IPS DF 6.9 (cell line): ENCODE measurements at regions not wholly inside any gene's neighbourhood (a gene's known extent, or its start where the extent isn't known, plus 50 kb on each side); places are given as distances from the start of the nearest gene placed in this dataset.

ENCODE experiments used
- DNase-seq: peaks from one replicate; pipeline ENCODE4 v3.0.0-alpha.2; 2013; ENCODE audit warnings: low read depth, low spot score
- H3K27ac ChIP-seq: one replicate; pipeline ENCODE4 v1.5.1; 2013; ENCODE audit warnings: low read length, control low read depth
- H3K27me3 ChIP-seq: 2 replicates; pipeline ENCODE4 v1.6.1; 2013; ENCODE audit warnings: mild to moderate bottlenecking, low read length; ENCODE audit not compliant: control insufficient read depth, insufficient read depth
- H3K36me3 ChIP-seq: 2 replicates; pipeline ENCODE4 v1.6.1; 2013; ENCODE audit warnings: low read length; ENCODE audit not compliant: control insufficient read depth, insufficient read depth
- H3K4me1 ChIP-seq: 2 replicates; pipeline ENCODE4 v1.6.1; 2013; ENCODE audit warnings: low read length; ENCODE audit not compliant: control insufficient read depth, insufficient read depth
- H3K4me3 ChIP-seq: 2 replicates; pipeline ENCODE4 v1.5.1; 2013; ENCODE audit warnings: mild to moderate bottlenecking, low read length
- H3K9me3 ChIP-seq: 2 replicates; pipeline ENCODE4 v1.6.1; 2013; ENCODE audit warnings: low read length, inconsistent platforms; ENCODE audit not compliant: control insufficient read depth, insufficient read depth
- WGBS: extraction: QIAGEN DNeasy Blood & Tissue Kit; methylation state at CpG from one replicate; pipeline ENCODE4 v1.1.7; 2013; ENCODE audit warnings: mixed read lengths, missing lambda C conversion rate; ENCODE audit not compliant: insufficient read length, insufficient coverage; 5-methylcytosine and 5-hydroxymethylcytosine counted together

GRCh38 chr4:107117726-107118125 lies 81.6 kb upstream of the DKK2 start:
- WGBS = no CpG with 5 or more reads among the region's 1 CpG
- no peaks in the 10 kb centered on the region for H3K36me3 ChIP-seq
- no peaks in the 10 kb centered on the region for H3K4me1 ChIP-seq

GRCh38 chr4:107115185-107115847 lies 79.2 kb upstream of the DKK2 start:
- H3K27ac ChIP-seq = no peak overlapping the region
- H3K36me3 ChIP-seq = no peaks in the 10 kb centered on the region
- H3K4me1 ChIP-seq = no peaks in the 10 kb centered on the region
- H3K4me3 ChIP-seq = no peak overlapping the region
- no CpG with 5 or more reads among the region's 5 CpGs for WGBS
- no peak for DNase-seq
- no peaks in the 10 kb centered on the region for H3K27me3 ChIP-seq
- H3K9me3 ChIP-seq = no peaks in the 10 kb centered on the region

More at GRCh38 chr4:107117726-107118125, 81.6 kb upstream of the DKK2 start:
- no peak overlapping the region for H3K4me3 ChIP-seq
- H3K27ac ChIP-seq = no peak overlapping the region
- H3K9me3 ChIP-seq = no peaks in the 10 kb centered on the region
- no peaks in the 10 kb centered on the region for H3K27me3 ChIP-seq
- DNase-seq = no peak

- no peak for DNase-seq
- H3K27ac ChIP-seq = no peak overlapping the region
- H3K27me3 ChIP-seq = no peaks in the 10 kb centered on the region
- no peaks in the 10 kb centered on the region for H3K4me1 ChIP-seq
- no peaks in the 10 kb centered on the region for H3K36me3 ChIP-seq
- no peak overlapping the region for H3K4me3 ChIP-seq
- whole genome bisulfite sequencing = no CpG with 5 or more reads among the region's 2 CpGs
- no peaks in the 10 kb centered on the region for H3K9me3 ChIP-seq
Observed at GRCh38 chr4:107114059-107114458, 77.9 kb upstream of the DKK2 start.

- Histone ChIP-seq H3K4me3 (no peak overlapping the region), H3K27ac (no peak overlapping the region), H3K27me3 (no peaks in the 10 kb centered on the region), H3K9me3 (no peaks in the 10 kb centered on the region), H3K36me3 (no peaks in the 10 kb centered on the region), H3K4me1 (peaks cover 7% of the 10 kb centered on the region)
- no peak for DNase-seq
- WGBS = no CpG with 5 or more reads among the region's 2 CpGs
Observed at GRCh38 chr4:107098401-107098800, 62.3 kb upstream of the DKK2 start.

- DNase-seq = no peak
- WGBS = no CpG with 5 or more reads among the region's 3 CpGs
- Histone ChIP-seq H3K27ac (no peak overlapping the region), H3K36me3 (no peaks in the 10 kb centered on the region), H3K9me3 (no peaks in the 10 kb centered on the region), H3K27me3 (no peaks in the 10 kb centered on the region), H3K4me1 (peaks cover 7% of the 10 kb centered on the region), H3K4me3 (no peak overlapping the region)
Observed at GRCh38 chr4:107094976-107095375, 58.9 kb upstream of the DKK2 start.

- Histone ChIP-seq H3K9me3 (no peaks in the 10 kb centered on the region), H3K4me1 (peaks cover 7% of the 10 kb centered on the region), H3K27ac (no peak overlapping the region), H3K4me3 (no peak overlapping the region), H3K27me3 (no peaks in the 10 kb centered on the region), H3K36me3 (no peaks in the 10 kb centered on the region)
- WGBS = no CpG with 5 or more reads among the region's 2 CpGs
- no peak for DNase-seq
Observed at GRCh38 chr4:107094332-107094731, 58.2 kb upstream of the DKK2 start.
